DMS114 treated with DMSO at 0.1 percent for 48 hours (cell line): ENCODE measurements at regions not wholly inside any gene's neighbourhood (a gene's known extent, or its start where the extent isn't known, plus 50 kb on each side); places are given as distances from the start of the nearest gene placed in this dataset.

Source experiments
- DNase-seq: peaks from one replicate; lab custom pipeline; 2025; ENCODE audit not compliant: unreplicated experiment; lab: John Stamatoyannopoulos, UW

- no peak for DNase-seq
Observed at GRCh38 chr6:74650668-74651067, 555.2 kb downstream of the COL12A1 start.

- no peak for DNase-seq
Observed at GRCh38 chr6:74646461-74646860, 559.4 kb downstream of the COL12A1 start.

- DNase-seq, result no peak
Observed at GRCh38 chr6:74645108-74645849, 560.6 kb downstream of the COL12A1 start.

- DNase-seq, result no peak
Observed at GRCh38 chr6:74642101-74642500, 563.8 kb downstream of the COL12A1 start.

GRCh38 chr6:74638412-74638811, 567.4 kb downstream of the COL12A1 start:
- DNase-seq, result no peak

GRCh38 chr6:74632196-74632875, 573.5 kb downstream of the COL12A1 start:
- no peak for DNase-seq

GRCh38 chr6:74631564-74631963, 574.3 kb downstream of the COL12A1 start:
- DNase-seq, result no peak

GRCh38 chr6:74626288-74626687, 579.6 kb downstream of the COL12A1 start:
- DNase-seq, result no peak

GRCh38 chr6:74623027-74623426, 582.8 kb downstream of the COL12A1 start:
- DNase-seq, result no peak

- no peak for DNase-seq
Observed at GRCh38 chr6:74611220-74611619, 594.6 kb downstream of the COL12A1 start.

GRCh38 chr6:74610352-74610751, 595.5 kb downstream of the COL12A1 start:
- DNase-seq, result no peak

- DNase-seq, result no peak
Observed at GRCh38 chr6:74609871-74610270, 596.0 kb downstream of the COL12A1 start.

- no peak for DNase-seq
Observed at GRCh38 chr6:74607934-74608333, 597.9 kb downstream of the COL12A1 start.

- no peak for DNase-seq
Observed at GRCh38 chr6:74607468-74607867, 598.4 kb downstream of the COL12A1 start.

- no peak for DNase-seq
Observed at GRCh38 chr6:74606582-74607071, 599.2 kb downstream of the COL12A1 start.

GRCh38 chr6:74605922-74606581, 599.8 kb downstream of the COL12A1 start:
- no peak for DNase-seq

GRCh38 chr6:74604279-74604678, 601.6 kb downstream of the COL12A1 start:
- no peak for DNase-seq

- DNase-seq, result no peak
Observed at GRCh38 chr6:74603322-74604076, 602.4 kb downstream of the COL12A1 start.

- no peak for DNase-seq
Observed at GRCh38 chr6:74602206-74602605, 603.6 kb downstream of the COL12A1 start.

GRCh38 chr6:74598462-74599393, 607.1 kb downstream of the COL12A1 start:
- DNase-seq, result no peak
